ENCODE measurements at regions not wholly inside any gene's neighbourhood (a gene's known extent, or its start where the extent isn't known, plus 50 kb on each side); places are given as distances from the start of the nearest gene placed in this dataset.

GRCh38 chr15:70154718-70155347 is 57.1 kb upstream of the TLE3 start:
- TF ChIP-seq CTCF (IDR thresholded peaks at IDR 0.05 in 2 of 3, conservative IDR thresholded peaks at IDR 0.05 in 1 of 3; ENCODE audit: borderline replicate concordance in 1 of 3, insufficient read depth in 1 of 3, low read depth in 2 of 3, low read length in 2 of 3), result no peak
- no peak for TF ChIP-seq ZNF274 (IDR thresholded peaks at IDR 0.05; ENCODE audit: low read depth, low read length)
- TF ChIP-seq EGR1 (IDR thresholded peaks at IDR 0.05; ENCODE audit: low read depth), result no peak
- TF ChIP-seq POLR2A (IDR thresholded peaks at IDR 0.05; ENCODE audit: borderline replicate concordance, extremely low read depth, insufficient read depth, insufficient read length), result no peak
- no peak for TF ChIP-seq EZH2 (IDR thresholded peaks at IDR 0.05)
- no peak for TF ChIP-seq JUND (IDR thresholded peaks at IDR 0.05)
- TF ChIP-seq MAX (IDR thresholded peaks at IDR 0.05), result no peak
- no peak for TF ChIP-seq SP1 (IDR thresholded peaks at IDR 0.05; ENCODE audit: low read depth)
- TF ChIP-seq ZBTB33 (IDR thresholded peaks at IDR 0.05; ENCODE audit: extremely low read depth, insufficient replicate concordance, low read length), result no peak
- TF ChIP-seq SRF (IDR thresholded peaks at IDR 0.05; ENCODE audit: low read depth), result no peak
- TF ChIP-seq POLR2AphosphoS5 (IDR thresholded peaks at IDR 0.05; ENCODE audit: low read depth, low read length), result no peak
- no peak for TF ChIP-seq TCF7L2 (IDR thresholded peaks at IDR 0.05; ENCODE audit: borderline replicate concordance, extremely low read depth, insufficient read depth, insufficient read length)
- TF ChIP-seq CEBPB (IDR thresholded peaks at IDR 0.05; ENCODE audit: low read depth), result no peak
- TF ChIP-seq EZH2phosphoT487 (IDR thresholded peaks at IDR 0.05; ENCODE audit: borderline replicate concordance), result no peak
